ENCODE measurements at regions not wholly inside any gene's neighbourhood (a gene's known extent, or its start where the extent isn't known, plus 50 kb on each side); places are given as distances from the start of the nearest gene placed in this dataset.

GRCh38 chr7:46202379-46202778 is 281.3 kb upstream of the IGFBP3 start:
- TF ChIP-seq CTCF (IDR thresholded peaks at IDR 0.05): no peak
- TF ChIP-seq POLR2A (IDR thresholded peaks at IDR 0.05): no peak
